ENCODE measurements at regions not wholly inside any gene's neighbourhood (a gene's known extent, or its start where the extent isn't known, plus 50 kb on each side); places are given as distances from the start of the nearest gene placed in this dataset.

GRCh38 chr12:114744285-114744684, 60.3 kb upstream of the TBX3 start:
- no peak for DNase-seq (ENCODE audit: extremely low read depth in 1 of 4, low spot score in 3 of 4)
- Histone ChIP-seq H3K4me1 (replicated peaks in 1 of 2; ENCODE audit: control insufficient read depth in 2 of 2, insufficient read depth in 2 of 2, low read length in 2 of 2) (no peaks in the 10 kb centered on the region; a peak in 1 of 5 replicates), H3K4me3 (no peak overlapping the region), H4K20me1 (replicated peaks; ENCODE audit: control insufficient read depth, insufficient read depth, low read length) (no peaks in the 10 kb centered on the region; the same call in 1 of the 2 replicates), H3K9me1 (ENCODE audit: control insufficient read depth, insufficient read depth, low read length) (no peaks in the 10 kb centered on the region), H3K79me2 (ENCODE audit: control insufficient read depth, insufficient read depth, low read length) (no peaks in the 10 kb centered on the region), H3K27ac (ENCODE audit: extremely low read depth, low read depth, low read length) (no peak overlapping the region), H3K27me3 (ENCODE audit: control insufficient read depth in 2 of 2, insufficient read depth in 2 of 2, low read length in 2 of 2) (peaks cover 2 to 17% of the 10 kb centered on the region in 2 experiments; a peak in 4 of 5 replicates), H3K36me3 (ENCODE audit: control insufficient read depth, insufficient read depth, low read length) (no peaks in the 10 kb centered on the region), H3K4me2 (ENCODE audit: insufficient read depth, low read length) (no peak overlapping the region), H2AFZ (ENCODE audit: low read depth, low read length) (no peak overlapping the region), H3K9ac (ENCODE audit: insufficient read depth in 1 of 2, low read depth in 2 of 2, low read length in 2 of 2) (no peak overlapping the region), H3K9me3 (replicated peaks; ENCODE audit: control insufficient read depth, insufficient read depth, low read depth, low read length) (no peaks in the 10 kb centered on the region)
- in situ Hi-C loops (cut with MboI) (no loop called here), intact Hi-C loops (cut with micrococcal nuclease) (no loop called here)
- ATAC-seq = no peak
- no peak for FAIRE-seq
- ChIA-PET CTCF (ENCODE audit: low intra/inter-chr PET ratio) (no interaction called here), POLR2A (interaction anchor here (0.5 to 1.5 kb wide), 3 partner anchors 9 to 27 kb away, joined by 3 to 6 read pairs (median 3); no protein-coding TSS in a partner anchor)
- WGBS (ENCODE audit: insufficient coverage, low coverage, missing lambda C conversion rate) = 0% methylated on average over 6 of the region's 6 CpGs
- TF ChIP-seq RBM25 (IDR thresholded peaks at IDR 0.05; ENCODE audit: low read depth, low read length, severe bottlenecking) (peak; percentile 89), SRF (CRISPR knock-in tag; IDR thresholded peaks at IDR 0.05) (no peak)
- BruUV-seq (replicated peaks) = no TSS peak

- Histone ChIP-seq H3K4me2 (ENCODE audit: insufficient read depth, low read length) (no peak overlapping the region), H3K4me3 (no peak overlapping the region), H3K9ac (ENCODE audit: insufficient read depth in 1 of 2, low read depth in 2 of 2, low read length in 2 of 2) (no peak overlapping the region), H3K79me2 (ENCODE audit: control insufficient read depth, insufficient read depth, low read length) (no peaks in the 10 kb centered on the region), H3K9me1 (ENCODE audit: control insufficient read depth, insufficient read depth, low read length) (no peaks in the 10 kb centered on the region), H4K20me1 (replicated peaks; ENCODE audit: control insufficient read depth, insufficient read depth, low read length) (no peaks in the 10 kb centered on the region; the same call in 1 of the 2 replicates), H3K36me3 (ENCODE audit: control insufficient read depth, insufficient read depth, low read length) (no peaks in the 10 kb centered on the region), H3K27ac (ENCODE audit: extremely low read depth, low read depth, low read length) (no peak overlapping the region), H2AFZ (ENCODE audit: low read depth, low read length) (no peak overlapping the region), H3K9me3 (replicated peaks; ENCODE audit: control insufficient read depth, insufficient read depth, low read depth, low read length) (no peaks in the 10 kb centered on the region), H3K4me1 (replicated peaks in 1 of 2; ENCODE audit: control insufficient read depth in 2 of 2, insufficient read depth in 2 of 2, low read length in 2 of 2) (no peaks in the 10 kb centered on the region; a peak in 1 of 5 replicates), H3K27me3 (ENCODE audit: control insufficient read depth in 2 of 2, insufficient read depth in 2 of 2, low read length in 2 of 2) (peaks cover 2 to 17% of the 10 kb centered on the region in 2 experiments; a peak in 2 of 5 replicates)
- no TSS peak for BruUV-seq (replicated peaks)
- 0% methylated on average over 1 of the region's 1 CpG for WGBS (ENCODE audit: insufficient coverage, low coverage, missing lambda C conversion rate)
- ChIA-PET CTCF (ENCODE audit: low intra/inter-chr PET ratio) (no interaction called here), POLR2A (interaction anchor here (1.5 kb wide), 1 partner anchor 8 kb away, joined by 6 read pairs; no protein-coding TSS in a partner anchor)
- ATAC-seq (no peak), DNase-seq (ENCODE audit: extremely low read depth in 1 of 4, low spot score in 3 of 4) (no peak), FAIRE-seq (no peak)
- no peak for TF ChIP-seq NR2C2 (CRISPR knock-in tag; IDR thresholded peaks at IDR 0.05)
- TF ChIP-seq NR2C2 (tag; IDR thresholded peaks at IDR 0.05) = no peak
- no peak for TF ChIP-seq ZBTB34 (CRISPR knock-in tag; IDR thresholded peaks at IDR 0.05)
- intact Hi-C loops (cut with micrococcal nuclease) = no loop called here
- in situ Hi-C loops (cut with MboI) = no loop called here
These were observed 59.8 kb upstream of the TBX3 start for GRCh38 chr12:114743799-114744198.

Data from K562 (cell line).